NCI-H146 treated with DMSO at 0.1 percent for 48 hours (cell line): ENCODE measurements at regions not wholly inside any gene's neighbourhood (a gene's known extent, or its start where the extent isn't known, plus 50 kb on each side); places are given as distances from the start of the nearest gene placed in this dataset.
"Not testable (repeated sequence)": the region's sequence is repeated elsewhere in the genome, so short reads cannot be mapped to it uniquely, and the experiment has no call there.

Source experiments
- DNase-seq: peaks from one replicate; lab custom pipeline; 2025; ENCODE audit not compliant: unreplicated experiment; lab: John Stamatoyannopoulos, UW

DNA sequence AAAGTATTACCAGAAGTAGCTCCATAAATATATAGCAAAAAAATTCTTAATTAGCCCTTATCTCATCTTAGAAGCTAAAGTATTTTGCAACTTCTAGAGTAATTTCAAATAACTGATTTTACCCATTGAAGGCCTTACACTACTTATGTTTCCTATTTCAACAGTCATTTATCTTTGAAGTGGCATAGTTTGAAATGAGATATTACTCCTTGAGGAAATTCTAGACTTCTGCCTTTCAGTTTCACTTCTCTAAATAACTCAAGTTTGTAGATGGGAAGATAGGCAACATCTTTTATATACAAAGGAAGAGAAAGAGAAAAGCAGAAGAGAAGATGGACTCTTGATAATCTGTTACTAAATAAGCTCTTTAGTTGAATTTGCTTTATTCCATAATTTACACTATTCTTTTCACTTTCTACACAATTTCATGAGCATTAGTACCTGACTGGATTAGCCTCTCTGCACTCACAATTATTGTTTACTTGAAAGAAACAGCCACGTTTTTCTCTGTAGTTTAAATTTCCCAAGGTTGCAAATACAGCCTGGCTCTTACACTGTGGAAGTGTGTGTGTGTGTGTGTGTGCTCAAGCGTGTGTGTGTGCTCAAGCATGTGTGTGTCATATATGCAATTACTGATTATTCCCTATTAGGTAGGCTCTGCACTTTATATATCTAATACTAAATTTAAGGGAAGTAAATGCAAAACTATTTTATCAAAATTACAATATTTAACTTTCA, 60.6 kb upstream of the EMB start:
- DNase-seq: no peak

DNA sequence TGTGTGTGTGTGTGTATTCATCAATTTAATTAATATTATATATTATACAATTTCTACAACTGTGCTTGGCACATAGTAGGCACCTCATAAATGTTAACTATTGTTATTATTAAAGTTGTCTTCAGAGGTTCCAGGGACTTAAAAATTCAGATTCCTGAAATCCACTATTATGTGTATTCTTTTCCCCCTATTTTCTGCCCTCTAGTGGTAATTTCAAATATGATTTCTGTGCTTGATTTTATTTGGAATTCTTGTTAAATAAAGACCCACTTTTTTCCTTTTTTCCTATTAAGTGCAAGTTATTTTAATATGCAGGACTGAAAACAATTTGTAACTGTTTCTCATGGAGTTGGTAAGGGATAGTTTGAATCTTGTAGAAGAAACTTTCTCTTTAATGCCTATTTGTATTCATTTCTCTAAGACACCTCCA, 72.0 kb upstream of the EMB start:
- peak; percentile 1 for DNase-seq

DNA sequence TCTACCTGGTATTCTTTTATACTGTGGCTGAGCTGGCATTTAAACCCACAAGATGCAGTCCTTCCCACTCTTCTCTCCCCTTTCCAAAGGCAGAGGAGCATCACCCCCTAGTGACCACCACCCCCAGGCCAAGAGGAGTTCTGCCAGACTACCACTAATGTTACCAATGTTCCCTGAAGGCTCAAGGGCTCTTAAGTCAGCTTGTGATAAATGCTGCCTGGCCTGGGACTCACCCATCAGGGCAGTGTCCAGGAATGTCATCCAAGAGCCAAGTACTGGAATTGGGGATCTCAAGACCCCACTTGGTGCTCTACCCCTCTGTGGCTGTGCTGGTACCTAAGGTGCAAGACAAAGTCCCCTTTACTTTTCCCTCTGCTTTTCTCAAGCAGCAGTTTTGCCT, 80.0 kb upstream of the EMB start:
- DNase-seq: not testable (repeated sequence)

- DNase-seq: not testable (repeated sequence)
Observed at GRCh38 chr5:50527514-50528060, 86.5 kb upstream of the EMB start.

- no peak for DNase-seq
Observed at GRCh38 chr5:50535393-50535792, 94.3 kb upstream of the EMB start.

DNA sequence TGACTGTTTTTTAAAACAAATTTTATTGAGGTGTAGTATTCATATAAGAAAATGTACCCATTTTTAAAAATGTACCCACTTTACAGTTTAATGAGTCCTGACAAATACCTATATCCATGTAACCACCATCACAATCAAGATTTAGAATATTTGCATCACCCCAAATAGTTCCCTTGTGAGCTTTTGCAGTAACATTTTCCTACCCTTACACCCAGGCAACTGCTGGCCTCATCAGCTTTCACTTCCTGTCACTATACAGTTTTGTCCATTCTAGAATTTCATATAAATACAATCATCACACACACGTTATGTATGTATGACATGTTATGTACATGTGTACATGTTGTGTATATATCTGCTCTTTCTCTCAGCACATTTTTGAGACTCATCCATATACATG, 96.4 kb upstream of the EMB start:
- DNase-seq: not testable (repeated sequence)

DNA sequence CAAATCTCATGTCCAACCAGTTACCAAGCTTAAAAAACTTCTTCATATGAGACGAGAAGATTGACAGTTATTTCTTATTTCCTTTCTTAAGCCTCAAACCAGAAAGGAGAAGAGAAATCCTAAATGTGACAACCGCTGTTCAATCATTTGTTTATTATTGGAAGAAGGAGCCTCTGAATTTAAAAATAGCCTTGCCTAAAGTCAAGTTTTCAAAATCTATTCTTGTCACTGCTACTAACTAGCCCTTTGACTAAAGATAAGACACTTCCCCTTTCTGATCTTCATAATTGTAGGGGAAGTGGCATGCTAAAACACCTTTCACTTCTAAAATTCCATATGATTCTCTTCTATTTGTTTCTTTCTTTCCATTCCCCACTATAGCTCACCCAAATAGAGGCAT, 106.2 kb upstream of the EMB start:
- DNase-seq: no peak

DNA sequence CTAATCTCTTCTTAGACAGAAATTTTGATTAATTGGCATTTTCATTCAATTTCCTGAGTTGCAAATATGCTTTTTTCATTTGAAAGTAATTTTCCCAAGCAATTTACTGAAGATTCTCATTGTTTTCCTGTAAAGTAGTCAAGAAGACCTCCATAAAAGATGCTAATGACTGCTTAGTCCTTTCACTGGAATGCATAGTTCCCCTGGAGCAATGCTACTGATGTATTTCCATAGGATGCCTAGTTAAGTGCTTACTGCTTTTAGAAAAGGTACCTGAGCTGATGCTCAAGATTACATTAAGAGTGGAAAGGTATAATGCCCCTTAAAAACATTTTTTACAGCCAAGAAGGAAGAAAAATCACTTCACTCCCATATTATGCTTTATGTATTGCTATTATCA, 109.2 kb upstream of the EMB start:
- DNase-seq: no peak

DNA sequence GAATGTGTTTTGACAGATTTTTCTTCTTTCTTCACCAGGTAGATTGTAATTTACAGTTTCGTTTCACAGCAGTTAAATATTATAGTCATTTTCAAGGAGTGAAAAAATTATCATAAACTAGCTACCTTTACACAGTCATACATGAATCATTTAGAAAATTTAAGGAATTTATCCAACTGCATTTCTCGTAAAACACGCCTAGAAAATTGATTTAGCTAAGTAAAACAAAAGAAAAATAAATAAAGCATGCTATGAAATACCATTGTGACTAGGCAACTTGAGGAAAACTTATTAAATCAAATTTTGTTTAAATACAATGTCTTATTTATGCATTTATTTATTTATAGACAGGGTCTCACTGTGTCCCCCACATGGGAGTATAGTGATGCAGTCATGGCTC, 109.9 kb upstream of the EMB start:
- DNase-seq: no peak

DNA sequence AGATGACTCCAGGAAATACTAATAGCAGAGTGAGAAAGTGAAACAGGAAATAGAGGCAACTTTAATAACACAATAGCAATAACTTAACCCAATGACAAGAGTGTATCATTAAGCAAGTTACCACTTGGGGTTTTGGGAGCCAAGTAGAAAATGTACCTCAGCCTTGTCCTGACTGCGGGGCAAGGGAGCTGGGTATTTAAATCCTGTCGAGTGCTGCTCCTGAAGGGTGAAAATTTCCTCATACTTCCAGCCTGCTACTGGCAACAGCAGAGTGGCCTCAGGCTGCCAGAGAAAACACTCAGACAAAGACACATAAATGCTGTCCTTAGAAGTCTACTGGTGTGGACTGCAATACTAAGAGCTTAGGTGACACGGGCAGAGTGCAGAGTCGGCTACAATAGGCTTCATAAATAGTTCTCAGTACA, 112.5 kb upstream of the EMB start:
- no peak for DNase-seq

GRCh38 chr5:50558640-50559039, 107.8 kb upstream of the PARP8 start:
- DNase-seq: not testable (repeated sequence)

DNA sequence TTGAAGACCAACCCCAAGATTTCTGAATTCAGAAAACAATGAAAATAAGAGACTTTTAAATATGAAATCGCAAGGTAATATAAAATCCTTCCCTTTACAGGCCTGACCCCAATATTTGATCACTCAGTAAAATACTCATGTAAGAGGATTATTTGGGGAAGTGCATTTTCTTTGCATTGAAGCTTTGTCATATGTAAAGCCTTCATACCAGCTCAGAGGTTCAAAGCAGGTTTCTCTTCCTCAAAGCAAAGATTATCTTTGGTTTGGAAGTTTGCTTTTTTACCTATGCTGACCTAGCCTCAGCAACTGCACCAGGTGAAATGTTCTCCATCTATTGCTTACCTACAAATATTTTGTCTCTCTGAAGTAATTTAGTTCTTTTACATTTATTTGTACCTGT, 106.5 kb upstream of the PARP8 start:
- no peak for DNase-seq

GRCh38 chr5:50562694-50563093, 103.7 kb upstream of the PARP8 start:
- DNase-seq: no peak

DNA sequence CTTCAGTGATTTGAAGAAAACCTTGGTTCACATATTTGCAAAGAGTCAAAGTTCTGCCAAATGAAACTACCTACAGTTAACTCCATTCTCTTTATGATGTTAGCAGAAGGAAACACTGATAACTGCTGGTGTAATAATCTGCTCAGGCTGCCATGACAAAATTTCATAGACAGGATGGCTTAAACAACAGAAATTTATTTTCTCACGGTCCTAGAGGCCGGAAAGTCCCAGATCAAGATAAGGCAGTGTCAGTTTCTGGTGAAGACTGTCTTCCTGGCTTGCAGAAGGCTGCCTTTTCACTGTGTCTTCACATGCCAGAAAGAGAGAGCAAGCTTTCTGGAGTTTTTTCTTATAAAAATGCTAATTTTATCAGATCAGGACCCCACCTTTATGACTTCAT, 102.4 kb upstream of the PARP8 start:
- DNase-seq: no peak

DNA sequence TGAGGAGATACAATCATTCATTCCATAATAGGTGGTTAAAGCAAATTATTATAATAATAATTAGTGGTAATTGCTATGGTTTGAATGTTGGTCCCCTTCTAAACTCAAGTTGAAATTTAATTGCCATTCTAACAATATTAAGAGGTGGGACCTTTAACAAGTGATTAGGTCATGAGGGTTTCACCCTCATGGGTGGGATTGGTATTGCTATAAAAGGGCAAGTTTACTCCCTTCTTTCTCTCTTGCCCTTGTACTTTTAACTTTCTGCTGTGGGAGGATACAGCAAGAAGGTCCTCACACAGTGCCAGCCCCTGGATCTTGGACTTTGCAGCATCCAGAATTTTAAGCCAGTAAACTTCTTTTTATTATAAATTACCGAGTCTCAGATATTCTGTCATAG, 101.9 kb upstream of the PARP8 start:
- DNase-seq: no peak

GRCh38 chr5:50574121-50574520, 92.3 kb upstream of the PARP8 start:
- no peak for DNase-seq

GRCh38 chr5:50575740-50576139, 90.7 kb upstream of the PARP8 start:
- DNase-seq: no peak

DNA sequence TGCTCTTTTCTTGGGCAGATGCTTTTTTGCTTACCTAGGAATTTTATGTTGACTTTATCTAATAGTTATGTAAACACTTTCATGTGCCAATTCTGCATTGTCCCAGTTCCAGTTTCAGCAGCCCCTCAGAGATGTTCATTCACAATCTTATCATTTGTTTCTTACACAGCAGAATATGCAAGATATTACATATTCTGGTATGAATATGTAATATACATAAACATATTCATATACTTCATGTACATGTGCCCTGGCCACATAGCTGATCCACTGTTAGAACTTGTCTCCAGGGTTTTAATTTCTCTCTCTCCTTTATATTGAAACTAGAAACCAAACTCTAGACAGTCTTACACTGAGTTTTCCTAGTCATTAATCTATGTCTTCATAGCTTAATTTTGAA, 90.2 kb upstream of the PARP8 start:
- DNase-seq: peak; percentile 47

DNA sequence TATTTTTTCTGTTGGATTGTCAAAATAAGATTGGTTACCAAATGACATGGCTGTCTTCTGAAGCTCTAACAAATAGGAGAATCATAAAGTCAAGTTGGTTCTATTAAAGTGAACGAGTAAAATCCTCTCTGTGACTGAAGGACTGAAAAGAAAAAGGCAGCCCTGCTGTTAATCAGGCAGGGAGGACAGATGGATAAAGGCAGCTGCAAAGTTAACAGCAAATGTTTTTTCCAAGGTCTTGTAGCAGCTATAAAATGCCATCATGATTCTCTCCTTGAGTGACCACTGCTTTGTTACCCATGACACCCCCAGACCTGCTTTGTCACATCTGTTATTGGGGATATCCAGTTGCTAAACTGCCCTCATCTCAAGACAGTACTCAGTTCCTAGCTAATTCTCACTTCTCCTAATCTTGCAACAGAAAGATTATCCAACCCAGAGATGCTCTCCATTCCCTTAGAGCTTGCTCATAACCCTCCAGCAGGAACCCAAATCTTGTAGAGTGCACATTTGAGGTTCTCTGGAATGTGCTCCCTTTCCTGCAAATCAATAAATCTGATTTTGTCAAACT, 89.7 kb upstream of the PARP8 start:
- DNase-seq: no peak

GRCh38 chr5:50580506-50580905, 85.9 kb upstream of the PARP8 start:
- no peak for DNase-seq

DNA sequence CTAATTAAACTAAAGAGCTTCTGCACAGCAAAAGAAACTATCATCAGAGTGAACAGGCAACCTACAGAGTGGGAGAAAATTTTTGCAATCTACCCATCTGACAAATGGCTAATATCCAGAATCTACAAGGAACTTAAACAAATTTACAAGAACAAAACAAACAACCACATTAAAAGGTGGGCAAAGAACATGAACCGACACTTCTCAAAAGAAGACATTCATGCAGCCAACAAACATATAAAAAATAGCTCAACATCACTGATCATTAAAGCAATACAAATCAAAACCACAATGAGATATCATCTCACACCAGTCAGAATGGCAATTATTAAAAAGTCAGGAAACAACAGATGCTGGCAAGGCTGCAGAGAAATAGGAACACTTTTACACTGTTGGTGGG, 84.6 kb upstream of the PARP8 start:
- not testable (repeated sequence) for DNase-seq

DNA sequence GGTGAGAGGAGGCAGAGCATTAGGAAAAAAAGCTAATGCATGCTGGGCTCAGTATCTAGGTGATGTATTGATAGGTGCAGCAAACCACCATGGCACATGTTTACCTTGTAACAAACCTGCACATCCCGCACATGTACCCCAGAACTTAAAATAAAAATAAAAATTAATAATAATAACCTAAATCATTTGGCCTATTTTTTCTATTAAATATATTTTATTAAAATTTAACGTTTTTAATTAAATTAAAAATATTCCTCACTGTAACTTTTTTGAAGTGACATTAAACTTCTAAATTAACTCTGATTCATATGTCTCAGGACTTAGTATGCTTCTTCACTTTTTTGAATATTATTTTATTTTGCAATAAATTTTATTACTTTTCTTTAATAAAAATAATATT, 83.7 kb upstream of the PARP8 start:
- DNase-seq: no peak

- DNase-seq: no peak
Observed at GRCh38 chr5:50583621-50584020, 82.8 kb upstream of the PARP8 start.
